GM12865 (cell line): ENCODE measurements at regions not wholly inside any gene's neighbourhood (a gene's known extent, or its start where the extent isn't known, plus 50 kb on each side); places are given as distances from the start of the nearest gene placed in this dataset.
"Not testable (repeated sequence)": the region's sequence is repeated elsewhere in the genome, so short reads cannot be mapped to it uniquely, and the experiment has no call there.

ENCODE experiments used
- DNase-seq: peaks from one replicate; pipeline ENCODE4 v3.0.0; 2010; ENCODE audit warnings: low read depth
- H3K4me3 ChIP-seq: 2 replicates; pipeline ENCODE4 v1.5.1; 2011; ENCODE audit warnings: mild to moderate bottlenecking, low read depth, low read length, control low read depth
- CTCF ChIP-seq: IDR thresholded peaks from 2 replicates; pipeline ENCODE4 v1.5.1; 2011; ENCODE audit warnings: low read length, control low read depth, low read depth, inconsistent platforms; ENCODE audit not compliant: insufficient read depth; ENCODE audit errors: missing control alignments

- no peak for TF ChIP-seq CTCF
- no peak overlapping the region for H3K4me3 ChIP-seq
- DNase-seq, result no peak
These were observed 73.3 kb downstream of the OLFM4 start for GRCh38 chr13:53101883-53102282.

- no peak for TF ChIP-seq CTCF
These were observed 75.5 kb downstream of the OLFM4 start for GRCh38 chr13:53104136-53104535.

GRCh38 chr13:53105477-53105876 lies 76.9 kb downstream of the OLFM4 start:
- H3K4me3 ChIP-seq, result no peak overlapping the region
- no peak for TF ChIP-seq CTCF
- no peak for DNase-seq

More at GRCh38 chr13:53104136-53104535, 75.5 kb downstream of the OLFM4 start:
- no peak for DNase-seq
- no peak overlapping the region for H3K4me3 ChIP-seq

- H3K4me3 ChIP-seq, result no peak overlapping the region
- DNase-seq, result no peak
- no peak for TF ChIP-seq CTCF
These were observed 77.3 kb downstream of the OLFM4 start for GRCh38 chr13:53105890-53106289.

GRCh38 chr13:53110181-53110580 lies 81.6 kb downstream of the OLFM4 start:
- DNase-seq, result no peak
- TF ChIP-seq CTCF, result no peak
- H3K4me3 ChIP-seq, result no peak overlapping the region

GRCh38 chr13:53110614-53111013 lies 82.0 kb downstream of the OLFM4 start:
- H3K4me3 ChIP-seq, result no peak overlapping the region
- TF ChIP-seq CTCF, result no peak
- DNase-seq, result no peak

- DNase-seq, result no peak
- TF ChIP-seq CTCF, result no peak
- no peak overlapping the region for H3K4me3 ChIP-seq
These were observed 83.9 kb downstream of the OLFM4 start for GRCh38 chr13:53112522-53112921.

- DNase-seq, H3K4me3 ChIP-seq: not testable (repeated sequence)
These were observed 88.4 kb downstream of the OLFM4 start for GRCh38 chr13:53117048-53117447.
